Activated CD8-positive, alpha-beta memory T cell treated with anti-CD3 and anti-CD28 coated beads for 48 hours (primary cell): ENCODE measurements at regions not wholly inside any gene's neighbourhood (a gene's known extent, or its start where the extent isn't known, plus 50 kb on each side); places are given as distances from the start of the nearest gene placed in this dataset.

Experiments used
- DNase-seq, 3 experiments: peaks; one replicate each; pipeline ENCODE4 v3.0.0-alpha.2; 2020; ENCODE audit warnings: low read depth in 2 of 3, low spot score in 2 of 3

- no peak for DNase-seq
Observed at GRCh38 chr20:52589251-52589812, 382.8 kb upstream of the TSHZ2 start.

GRCh38 chr20:52586660-52587059 is 385.5 kb upstream of the TSHZ2 start:
- no peak for DNase-seq

- no peak for DNase-seq
Observed at GRCh38 chr20:52585333-52585732, 386.8 kb upstream of the TSHZ2 start.

GRCh38 chr20:52578559-52578958 is 387.0 kb upstream of the ZFP64 start:
- DNase-seq: no peak

- DNase-seq: no peak
Observed at GRCh38 chr20:52577696-52578095, 386.1 kb upstream of the ZFP64 start.

GRCh38 chr20:52572687-52573086 is 381.1 kb upstream of the ZFP64 start:
- DNase-seq: no peak

GRCh38 chr20:52569201-52569600 is 377.6 kb upstream of the ZFP64 start:
- no peak for DNase-seq

GRCh38 chr20:52565614-52566013 is 374.0 kb upstream of the ZFP64 start:
- DNase-seq: no peak

GRCh38 chr20:52564594-52564993 is 373.0 kb upstream of the ZFP64 start:
- no peak for DNase-seq

GRCh38 chr20:52552181-52552872 is 360.7 kb upstream of the ZFP64 start:
- no peak for DNase-seq

- no peak for DNase-seq
Observed at GRCh38 chr20:52542131-52542530, 350.6 kb upstream of the ZFP64 start.

- no peak for DNase-seq
Observed at GRCh38 chr20:52540509-52540908, 348.9 kb upstream of the ZFP64 start.

- DNase-seq: no peak
Observed at GRCh38 chr20:52539891-52540290, 348.3 kb upstream of the ZFP64 start.

GRCh38 chr20:52536841-52537400 is 345.3 kb upstream of the ZFP64 start:
- DNase-seq: no peak

GRCh38 chr20:52536040-52536439 is 344.5 kb upstream of the ZFP64 start:
- no peak for DNase-seq

- no peak for DNase-seq
Observed at GRCh38 chr20:52534616-52535015, 343.0 kb upstream of the ZFP64 start.

GRCh38 chr20:52533401-52533800 is 341.8 kb upstream of the ZFP64 start:
- DNase-seq: no peak

- DNase-seq: no peak
Observed at GRCh38 chr20:52532674-52533073, 341.1 kb upstream of the ZFP64 start.

GRCh38 chr20:52530571-52530970 is 339.0 kb upstream of the ZFP64 start:
- no peak for DNase-seq

GRCh38 chr20:52529826-52530225 is 338.2 kb upstream of the ZFP64 start:
- DNase-seq: no peak

GRCh38 chr20:52524861-52525260 is 333.3 kb upstream of the ZFP64 start:
- no peak for DNase-seq

- no peak for DNase-seq
Observed at GRCh38 chr20:52518735-52519134, 327.2 kb upstream of the ZFP64 start.

- DNase-seq: no peak
Observed at GRCh38 chr20:52515877-52516276, 324.3 kb upstream of the ZFP64 start.
